NOMO-1 (cell line): ENCODE measurements at regions not wholly inside any gene's neighbourhood (a gene's known extent, or its start where the extent isn't known, plus 50 kb on each side); places are given as distances from the start of the nearest gene placed in this dataset.
"Not testable (repeated sequence)": the region's sequence is repeated elsewhere in the genome, so short reads cannot be mapped to it uniquely, and the experiment has no call there.

Experiments used
- DNase-seq, 2 experiments: peaks; one replicate each; lab custom pipeline; 2025; ENCODE audit not compliant: unreplicated experiment in 2 of 2; lab: John Stamatoyannopoulos, UW

DNA sequence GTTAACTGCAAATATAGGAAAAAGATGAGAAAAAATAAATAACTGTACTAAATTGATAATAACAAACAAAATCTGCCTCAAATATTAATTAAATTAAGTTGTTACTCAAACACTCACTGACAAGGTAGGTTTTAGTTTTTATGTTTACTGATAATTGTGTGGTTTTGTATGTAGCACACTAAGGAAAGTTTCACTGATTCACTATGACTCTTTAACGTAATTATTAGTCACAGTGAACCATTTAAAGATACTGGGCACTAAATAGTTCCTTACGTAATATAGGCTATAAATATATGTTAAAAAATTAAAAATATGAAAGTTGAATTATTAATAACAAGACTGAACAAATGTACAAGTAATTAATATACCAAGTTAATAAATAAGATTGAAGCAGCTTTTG lies 2330.0 kb upstream of the RAG2 start:
- DNase-seq: no peak

DNA sequence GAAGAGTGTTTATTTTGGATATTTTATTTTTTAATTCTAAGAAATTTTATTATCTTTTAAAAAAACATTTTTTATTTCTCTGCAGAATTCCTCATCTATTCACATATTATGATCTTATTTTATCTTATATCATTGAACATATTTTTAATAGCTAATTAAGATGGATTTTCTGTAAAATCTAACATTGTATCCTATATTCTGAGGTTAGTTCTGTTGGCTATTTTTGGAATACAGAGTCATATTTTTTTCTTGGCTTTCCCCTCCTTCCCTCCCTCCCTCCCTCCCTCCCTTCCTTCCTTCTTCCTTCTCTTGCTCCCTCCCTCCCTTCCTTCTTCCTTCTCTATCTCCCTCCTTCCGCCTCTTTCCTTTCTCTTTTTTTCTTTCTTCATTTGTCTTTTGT lies 2326.6 kb upstream of the RAG2 start:
- DNase-seq: no peak

DNA sequence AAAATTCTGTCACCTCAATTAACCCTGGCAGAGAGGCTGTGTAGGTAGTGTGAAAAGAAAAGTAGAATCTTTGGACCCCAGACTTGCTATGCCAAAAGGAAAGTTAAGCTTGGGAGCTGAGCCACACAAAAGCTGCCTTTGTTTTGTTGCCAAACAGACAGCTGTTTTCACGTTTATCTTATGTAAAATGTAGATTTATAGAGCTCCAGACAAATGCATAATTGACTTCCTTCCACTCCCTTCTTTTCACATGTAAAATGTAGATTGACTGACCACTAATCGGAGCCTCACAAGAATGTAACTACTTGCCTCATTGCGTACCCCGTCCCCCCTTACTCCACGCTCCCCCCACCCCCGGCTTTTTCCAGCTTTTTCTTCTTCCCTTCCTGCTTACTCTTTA lies 2302.2 kb upstream of the RAG2 start:
- DNase-seq: no peak

DNA sequence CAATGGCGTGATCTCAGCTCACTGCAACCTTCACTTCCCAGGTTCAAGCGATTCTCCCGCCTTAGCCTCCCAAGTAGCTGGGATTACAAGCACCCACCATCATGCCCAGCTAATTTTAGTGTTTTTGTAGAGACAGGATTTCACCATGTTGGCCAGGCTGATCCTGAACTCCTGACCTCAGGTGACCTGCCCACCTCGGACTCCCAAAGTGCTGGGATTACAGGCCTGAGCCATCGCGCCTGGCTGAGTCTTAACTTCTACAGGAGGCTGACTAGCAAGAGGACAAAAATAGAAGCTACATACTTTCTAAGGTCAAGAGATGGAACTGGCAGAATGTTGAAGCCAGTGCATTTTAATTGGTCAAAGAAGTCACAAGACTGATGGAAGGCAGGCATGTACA lies 2296.2 kb upstream of the RAG2 start:
- not testable (repeated sequence) for DNase-seq

DNA sequence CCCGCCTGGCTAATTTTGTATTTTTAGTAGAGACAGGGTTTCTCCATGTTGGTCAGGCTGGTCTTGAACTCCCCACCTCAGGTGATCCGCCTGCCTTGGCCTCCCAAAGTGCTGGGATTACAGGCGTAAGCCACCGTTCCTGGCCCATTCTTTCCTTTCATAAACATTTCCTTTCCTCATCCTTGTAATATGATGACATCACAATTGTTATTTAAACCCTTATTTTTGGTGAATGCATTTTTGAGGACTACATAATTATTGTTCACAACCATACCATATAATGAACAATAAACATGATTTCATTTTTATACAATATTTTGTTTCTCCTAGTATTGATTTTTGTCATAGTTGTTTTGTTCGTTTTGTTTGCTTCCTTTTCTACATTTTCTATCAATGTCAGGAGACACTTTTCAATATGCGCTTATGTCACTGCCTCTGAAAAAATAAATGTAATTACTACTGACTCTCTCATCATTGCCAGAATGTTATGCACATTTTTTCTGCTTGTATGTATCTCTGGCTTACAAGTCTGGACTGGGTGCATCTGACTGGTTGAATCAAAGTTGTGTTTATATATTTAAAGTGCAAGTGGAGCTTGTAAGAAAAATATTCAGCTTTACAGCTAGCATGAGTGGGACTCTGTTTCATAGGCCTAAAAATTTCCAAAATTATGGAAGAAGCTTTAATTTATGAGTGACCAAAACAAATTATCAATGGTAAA lies 2286.3 kb upstream of the RAG2 start:
- DNase-seq: no peak

DNA sequence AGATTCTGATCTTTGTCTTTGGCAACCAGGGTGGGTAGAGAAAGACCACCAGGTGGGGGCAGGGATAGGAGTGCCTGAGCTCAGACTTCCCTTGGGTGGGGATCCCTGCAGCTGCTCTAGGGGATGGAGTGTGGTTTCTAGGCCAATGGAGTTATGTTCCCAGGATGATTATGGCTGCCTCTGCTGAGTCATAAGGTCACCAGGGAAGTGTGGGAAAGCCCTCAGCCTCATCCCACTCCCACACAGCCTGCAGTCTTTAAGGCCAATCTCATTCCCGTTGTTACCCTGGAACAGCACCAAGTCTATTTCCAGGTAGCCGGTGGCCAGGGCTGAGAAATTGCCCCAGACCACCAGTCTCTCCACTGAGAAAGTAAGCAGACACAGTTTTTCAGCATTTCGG lies 2269.3 kb upstream of the RAG2 start:
- no peak for DNase-seq

DNA sequence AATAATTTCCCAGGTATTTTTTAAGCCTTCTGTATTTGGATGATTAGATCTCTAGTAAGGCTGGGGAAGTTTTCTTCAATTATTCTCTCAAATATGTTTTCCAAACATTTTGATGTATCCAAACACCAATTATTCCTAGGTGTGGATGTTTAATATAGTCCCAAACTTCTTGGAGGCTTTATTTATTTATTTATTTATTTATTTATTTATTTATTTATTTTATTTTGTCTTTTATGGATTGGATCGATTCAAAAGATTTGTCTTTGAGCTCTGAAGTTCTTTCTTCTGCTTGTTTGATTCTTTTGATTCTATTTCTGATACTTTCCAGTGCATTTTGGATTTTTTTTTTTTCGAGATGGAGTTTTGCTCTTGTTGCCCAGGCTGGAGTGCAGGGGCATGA lies 2267.9 kb upstream of the RAG2 start:
- DNase-seq: no peak

DNA sequence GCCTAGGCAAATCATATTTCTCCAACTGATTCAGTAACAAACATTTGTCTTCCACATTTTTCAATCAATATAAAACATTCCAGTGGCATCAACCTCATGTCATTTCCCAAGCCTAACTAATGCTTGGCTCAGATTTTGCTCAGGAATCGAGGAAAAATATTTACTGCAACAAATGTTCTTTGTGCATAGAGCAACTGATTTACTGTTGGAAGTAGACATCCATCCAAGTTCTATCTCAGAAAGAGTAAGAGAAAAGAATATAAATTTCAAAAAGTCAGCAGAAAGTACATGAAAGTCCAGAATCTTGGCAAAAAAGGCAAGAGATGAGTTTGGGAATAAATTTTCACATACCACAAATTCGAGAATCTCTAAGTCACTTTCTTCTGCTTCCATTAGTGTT lies 2245.0 kb upstream of the RAG2 start:
- DNase-seq: no peak

DNA sequence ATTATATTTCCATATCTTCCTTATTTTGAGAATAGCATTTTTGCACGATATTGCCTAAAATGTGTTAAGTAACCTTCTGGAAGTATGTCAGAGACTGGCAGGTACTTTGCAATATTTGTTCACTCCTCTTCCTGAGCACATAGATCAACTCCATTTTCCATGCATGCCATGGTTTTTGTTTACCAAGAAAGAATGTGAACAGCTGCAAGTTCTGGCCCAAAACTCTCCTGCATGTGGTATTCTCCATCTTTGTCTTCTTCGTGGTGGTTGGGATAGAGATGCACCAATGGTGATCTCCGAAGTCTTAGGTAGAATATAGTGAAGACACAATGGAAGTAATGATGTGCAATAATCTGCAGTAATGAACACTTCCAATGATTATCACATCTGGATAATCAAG lies 2241.0 kb upstream of the RAG2 start:
- DNase-seq: no peak

DNA sequence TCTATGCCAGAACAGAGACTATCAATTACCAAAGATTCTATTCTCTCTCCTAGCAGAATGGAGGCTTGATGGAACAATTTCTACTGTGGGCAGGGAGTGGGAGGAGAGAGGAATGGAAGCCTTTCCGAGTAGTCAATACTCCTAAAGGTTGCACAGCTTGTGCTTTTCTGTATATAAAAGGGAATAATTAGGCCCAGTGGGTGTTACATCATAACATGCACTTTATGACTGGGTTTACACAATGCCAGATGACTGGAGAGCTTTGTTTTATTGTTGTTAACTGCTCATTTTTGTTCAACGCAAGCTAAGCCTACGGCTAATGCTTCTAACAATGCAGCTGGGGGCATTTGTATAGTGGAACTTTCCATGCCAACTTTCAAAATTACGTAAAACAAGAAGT lies 2237.9 kb upstream of the RAG2 start:
- no peak for DNase-seq

DNA sequence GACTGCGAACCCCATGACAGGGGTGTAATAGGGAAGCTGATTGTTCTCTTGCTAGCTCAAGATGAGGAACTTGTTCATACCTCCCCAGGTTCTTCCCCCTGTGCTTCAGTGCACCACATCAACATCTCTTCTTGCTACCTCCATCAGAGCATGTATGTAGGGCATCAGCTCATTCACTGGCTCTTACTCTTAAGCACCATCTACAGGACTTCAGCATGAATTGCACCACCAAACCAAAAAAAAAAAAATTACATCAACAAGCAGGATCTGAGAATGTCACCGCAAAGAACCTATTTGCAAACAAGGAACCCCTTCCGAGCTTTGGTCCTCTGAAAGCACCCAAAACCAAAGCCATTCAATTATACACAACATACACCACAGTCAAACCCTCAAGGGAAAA lies 2226.5 kb upstream of the RAG2 start:
- peak in 1 of 2 experiments; percentile 7 for DNase-seq

DNA sequence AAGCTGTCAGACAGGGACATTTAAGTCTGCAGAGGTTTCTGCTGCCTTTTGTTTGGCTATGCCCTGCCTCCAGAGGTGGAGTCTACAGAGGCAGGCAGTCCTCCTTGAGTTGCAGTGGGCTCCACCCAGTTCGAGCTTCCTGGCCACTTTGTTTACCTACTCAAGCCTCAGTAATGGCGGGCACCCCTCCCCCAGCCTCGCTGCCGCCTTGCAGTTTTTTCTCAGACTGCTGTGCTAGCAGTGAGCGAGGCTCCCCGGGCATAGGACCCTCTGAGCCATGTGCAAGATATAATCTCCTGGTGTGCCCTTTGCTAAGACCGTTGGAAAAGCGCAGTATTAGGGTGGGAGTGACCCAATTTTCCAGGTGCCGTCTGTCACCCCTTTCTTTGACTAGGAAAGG lies 2223.8 kb upstream of the RAG2 start:
- not testable (repeated sequence) for DNase-seq

DNA sequence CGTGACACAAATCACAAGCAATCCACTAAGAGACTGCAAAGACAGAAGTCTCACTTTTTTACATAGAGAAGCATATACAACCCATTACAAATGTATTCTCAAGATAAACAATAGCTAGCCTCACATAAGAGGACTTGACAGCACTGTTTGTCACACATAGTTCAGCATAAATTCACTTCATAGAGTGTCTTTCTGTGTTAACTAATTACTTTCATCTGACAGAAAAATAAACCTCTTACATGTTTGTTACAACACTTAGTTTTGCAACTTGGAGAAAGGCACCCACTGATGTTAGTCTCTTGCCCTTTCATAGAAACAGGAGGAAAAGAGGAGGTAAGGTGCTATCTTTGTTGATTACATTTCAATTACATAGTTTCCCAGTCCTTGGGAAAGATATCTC lies 2221.9 kb upstream of the RAG2 start:
- DNase-seq: no peak

DNA sequence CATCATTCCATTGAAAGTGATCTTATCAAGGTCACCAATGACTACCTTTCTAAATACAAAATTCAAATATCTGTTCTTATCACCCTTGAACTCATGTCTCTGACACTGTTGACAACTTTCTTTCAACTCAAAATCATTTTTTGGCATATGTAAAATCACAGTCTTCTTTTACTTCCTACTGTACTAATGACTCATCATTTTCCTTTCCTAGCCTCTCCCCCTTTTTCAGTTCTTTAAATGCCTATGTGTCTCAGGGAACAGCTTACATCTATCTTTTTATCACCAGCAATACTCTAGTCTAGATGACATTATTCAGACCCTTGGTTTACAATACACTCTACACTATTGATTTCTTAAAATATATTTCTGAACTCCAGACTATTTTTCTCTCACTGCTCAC lies 2220.7 kb upstream of the RAG2 start:
- DNase-seq: no peak

DNA sequence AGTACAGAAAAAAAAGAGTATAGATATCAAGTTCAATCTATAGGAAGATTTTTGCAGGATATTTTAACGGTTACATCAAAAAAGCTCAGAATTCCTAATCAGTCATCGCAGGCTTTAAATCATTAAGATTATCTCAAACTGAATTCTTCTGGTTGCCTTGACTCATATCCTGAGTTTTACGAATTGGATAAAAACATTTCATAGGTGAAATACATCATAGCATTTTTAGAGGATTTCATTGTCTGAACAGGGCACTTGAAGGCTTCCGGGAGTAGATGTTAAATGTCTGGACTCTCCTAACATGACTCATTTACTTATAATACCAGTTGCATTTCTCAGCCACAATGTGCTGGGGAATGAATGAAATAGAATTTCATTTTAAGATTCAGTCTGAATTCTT lies 2216.6 kb upstream of the RAG2 start:
- no peak for DNase-seq

DNA sequence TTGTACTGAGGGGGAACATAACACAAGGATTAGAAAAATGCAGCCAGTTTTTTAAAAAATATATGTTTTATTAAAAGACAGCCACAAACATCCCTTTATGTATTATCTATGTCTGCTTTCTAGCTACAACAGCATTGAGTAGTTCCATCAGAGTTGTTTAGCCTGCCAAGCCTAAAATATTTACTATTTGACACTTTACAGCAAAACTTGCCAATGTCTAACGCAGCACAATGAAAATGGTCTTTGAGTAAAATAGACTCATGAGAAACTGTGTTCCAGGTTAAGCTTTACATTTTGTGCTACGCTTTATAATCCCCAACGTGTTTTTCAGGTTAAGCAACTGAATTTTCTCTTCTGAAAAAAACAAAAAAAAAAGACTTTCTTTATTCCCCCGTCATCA lies 2211.5 kb upstream of the RAG2 start:
- no peak for DNase-seq

DNA sequence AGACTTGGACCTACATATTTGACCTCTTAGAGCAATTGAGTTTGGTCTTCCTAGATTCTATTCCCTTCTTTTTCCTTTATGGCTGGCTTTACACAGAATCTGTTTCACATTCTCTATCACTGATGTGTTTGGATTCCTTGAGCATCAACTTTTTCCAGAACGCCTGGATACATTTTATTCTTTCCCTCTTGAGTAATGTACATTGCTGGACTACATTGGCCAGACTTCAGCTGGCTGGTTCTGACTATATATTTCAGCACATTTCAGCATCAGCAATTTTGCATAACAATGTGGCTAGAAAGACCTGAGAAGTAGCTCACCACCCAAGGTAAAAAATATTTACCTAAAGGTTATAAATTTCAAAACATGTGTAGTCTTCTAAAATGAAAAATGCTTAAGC lies 2198.2 kb upstream of the RAG2 start:
- DNase-seq: no peak

DNA sequence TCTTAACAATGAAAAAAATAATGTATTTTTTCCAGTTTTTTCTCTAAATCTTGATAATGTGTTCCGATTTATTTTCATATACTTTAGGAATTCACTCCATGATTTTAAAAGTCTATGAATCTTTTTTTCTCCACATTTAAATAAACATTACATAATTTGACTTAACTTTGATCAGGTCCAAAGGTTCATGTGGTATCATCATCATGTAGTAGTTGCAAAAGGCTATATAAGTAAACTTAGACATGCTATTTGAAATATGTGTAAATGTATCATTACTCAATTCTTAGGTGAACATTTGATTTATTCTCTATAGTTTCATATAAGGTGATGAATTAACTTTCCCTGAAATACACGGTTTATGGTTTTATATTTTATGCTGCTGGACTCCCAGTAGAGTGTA lies 2197.0 kb upstream of the RAG2 start:
- DNase-seq: no peak

DNA sequence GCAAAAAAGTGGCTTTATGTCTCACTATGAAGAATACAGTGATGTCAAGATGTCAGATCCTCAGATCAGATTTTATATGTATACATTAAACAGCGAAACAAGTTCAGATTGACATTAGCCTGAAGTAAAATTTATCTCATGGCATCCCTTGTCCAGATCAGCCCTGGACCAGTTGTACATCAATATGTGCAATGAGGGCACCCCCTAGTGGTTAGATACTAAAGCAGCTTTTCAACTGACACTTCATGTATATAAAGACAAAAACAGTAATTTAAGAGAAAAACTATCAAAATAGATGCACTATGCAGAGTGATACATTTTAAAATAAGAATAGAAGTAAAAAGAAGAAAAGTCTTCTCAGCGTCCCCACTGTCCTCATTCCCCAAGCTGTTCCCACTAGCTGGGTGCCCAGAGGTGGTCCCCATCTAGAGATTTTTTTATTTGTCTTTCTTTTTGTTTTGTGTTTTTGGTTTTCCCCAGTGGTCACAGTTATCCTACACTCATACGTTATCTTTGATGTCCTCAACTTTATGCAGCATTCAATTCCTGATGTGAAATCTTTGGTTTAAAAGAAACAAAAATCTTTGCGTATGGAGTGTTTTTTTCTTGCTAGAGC lies 2193.4 kb upstream of the RAG2 start:
- DNase-seq: peak; percentile 16 to 54

DNA sequence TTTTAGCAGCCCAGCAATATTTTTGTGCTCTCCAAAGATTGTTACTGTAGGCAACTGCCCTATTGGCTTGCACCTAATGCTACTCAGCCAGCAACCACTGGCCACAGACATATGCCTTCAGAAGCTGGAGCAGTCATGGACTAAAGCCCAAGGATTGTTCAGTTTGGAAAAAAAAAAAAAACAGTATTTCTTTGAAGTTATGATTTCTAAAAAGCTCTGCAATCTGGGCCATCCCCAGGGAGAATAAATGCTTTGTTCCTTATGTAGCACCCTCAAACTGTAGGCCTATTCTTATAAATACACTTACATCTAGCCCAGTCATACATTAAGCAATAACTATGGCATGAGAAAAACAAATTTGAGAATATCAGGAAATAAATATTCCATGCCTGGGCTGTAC lies 2190.5 kb upstream of the RAG2 start:
- DNase-seq: no peak

DNA sequence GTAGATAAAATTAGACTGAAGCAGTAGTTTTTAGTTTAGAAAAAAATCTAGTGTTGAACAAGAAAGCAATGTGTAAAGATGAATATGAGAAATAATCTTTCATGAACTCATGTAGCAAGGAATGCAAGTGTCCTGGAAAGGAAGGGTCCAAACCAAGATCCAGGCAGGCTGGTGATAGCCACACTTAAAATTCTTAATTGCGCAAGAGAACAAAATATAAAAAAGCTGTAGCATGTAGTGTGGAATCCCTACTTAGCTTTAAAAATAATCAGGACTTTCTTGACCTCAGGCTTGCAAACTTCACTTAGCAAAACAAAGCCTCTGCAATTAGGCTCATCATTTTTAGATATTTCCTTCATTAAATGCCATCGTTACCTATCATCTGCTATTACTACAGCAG lies 2186.1 kb upstream of the RAG2 start:
- DNase-seq: no peak

DNA sequence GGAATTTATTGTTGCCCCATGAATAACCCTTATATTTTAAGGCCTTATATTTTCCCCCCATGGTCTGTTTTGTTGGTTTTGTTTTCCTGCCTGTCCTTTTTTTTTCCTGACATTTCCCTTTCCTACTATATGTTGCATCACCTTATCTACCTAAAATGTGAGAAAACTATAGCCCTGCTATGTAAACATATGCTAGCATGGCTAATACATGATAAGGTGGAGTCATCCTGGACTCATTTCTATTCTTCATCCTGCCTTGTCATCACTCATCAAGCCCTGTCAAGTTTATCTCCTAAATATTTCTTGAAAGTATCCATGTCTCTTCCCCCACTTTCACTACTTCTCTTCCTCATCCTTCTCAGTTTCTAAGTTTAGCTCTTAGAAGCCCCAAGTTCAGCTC lies 2168.8 kb upstream of the RAG2 start:
- DNase-seq: no peak

DNA sequence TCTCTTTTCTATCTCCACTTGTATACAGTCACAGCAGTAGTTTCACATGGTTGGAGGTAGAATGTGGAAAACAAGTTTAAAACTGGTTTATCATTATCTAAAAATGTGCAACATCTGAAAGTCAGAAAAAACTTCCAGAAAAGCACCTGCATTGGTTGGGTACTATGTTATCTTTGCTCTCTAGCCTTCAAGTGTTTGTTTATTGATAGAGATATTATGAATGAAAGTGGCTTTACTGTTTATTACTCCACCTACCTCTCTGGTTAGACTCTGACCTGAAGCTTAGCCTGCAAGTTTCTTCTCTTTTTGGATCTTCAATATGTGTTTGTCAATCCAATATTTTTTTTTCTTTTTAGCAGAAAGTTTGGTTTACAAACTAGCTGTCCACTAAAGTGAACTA lies 2161.4 kb upstream of the RAG2 start:
- DNase-seq: no peak
